Activated CD4-positive, CD25-positive, alpha-beta regulatory T cell treated with anti-CD3 and anti-CD28 coated beads, Interleukin-2, amount 50 U/mL, for 24 hours (primary cell): ENCODE measurements at regions not wholly inside any gene's neighbourhood (a gene's known extent, or its start where the extent isn't known, plus 50 kb on each side); places are given as distances from the start of the nearest gene placed in this dataset.

Source experiments
- ATAC-seq, 2 donors: fragments of 150-1000 bp; cut with Tn5 transposase; one replicate each; pipeline ENCODE4 v1.10.0; 2021; ENCODE audit warnings: mild to moderate bottlenecking in 1 of 2, moderate library complexity in 1 of 2

- ATAC-seq: no peak
Measured at GRCh38 chr21:18460979-18461378, 57.4 kb upstream of the TMPRSS15 start.

DNA sequence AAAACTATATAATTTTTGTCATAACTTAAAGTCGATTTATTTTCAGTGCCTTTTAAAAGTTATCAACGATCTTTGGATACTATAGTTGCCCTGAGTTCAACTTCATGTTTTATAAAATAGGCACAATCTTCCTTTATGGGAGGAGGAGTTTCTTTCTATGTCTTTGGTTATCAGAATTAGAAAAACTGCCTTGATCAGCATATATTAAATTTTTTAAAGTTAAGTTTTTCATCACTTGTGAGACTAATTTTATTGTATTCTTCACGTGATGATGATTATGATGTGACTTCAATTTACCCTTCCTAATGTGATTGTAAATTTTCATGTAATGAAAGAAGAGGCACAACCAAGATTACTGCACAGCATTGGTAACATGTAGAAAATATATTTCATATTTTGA lies 58.2 kb upstream of the TMPRSS15 start:
- ATAC-seq: no peak

- ATAC-seq: no peak
Measured at GRCh38 chr21:18467715-18468114, 64.1 kb upstream of the TMPRSS15 start.

GRCh38 chr21:18468790-18469189 lies 65.2 kb upstream of the TMPRSS15 start:
- ATAC-seq: no peak

DNA sequence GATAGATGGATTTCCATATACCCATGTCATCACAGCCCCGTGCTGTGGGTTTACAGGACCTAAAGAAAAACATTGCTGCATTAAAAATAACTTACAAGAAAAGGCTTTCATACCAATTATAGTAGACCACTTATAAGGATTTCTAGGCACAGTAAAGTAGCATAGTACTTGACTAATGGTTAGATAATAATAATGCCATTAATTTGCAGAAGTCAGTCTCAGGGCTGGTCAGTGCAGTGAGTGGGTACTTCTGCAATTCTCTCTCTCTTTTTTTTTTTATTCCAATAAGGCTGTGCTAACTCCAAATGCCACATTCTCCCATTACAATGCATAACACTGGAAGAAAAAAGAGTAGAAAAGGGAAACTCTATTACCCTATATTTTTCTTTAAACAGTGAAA lies 73.1 kb upstream of the TMPRSS15 start:
- no peak for ATAC-seq

DNA sequence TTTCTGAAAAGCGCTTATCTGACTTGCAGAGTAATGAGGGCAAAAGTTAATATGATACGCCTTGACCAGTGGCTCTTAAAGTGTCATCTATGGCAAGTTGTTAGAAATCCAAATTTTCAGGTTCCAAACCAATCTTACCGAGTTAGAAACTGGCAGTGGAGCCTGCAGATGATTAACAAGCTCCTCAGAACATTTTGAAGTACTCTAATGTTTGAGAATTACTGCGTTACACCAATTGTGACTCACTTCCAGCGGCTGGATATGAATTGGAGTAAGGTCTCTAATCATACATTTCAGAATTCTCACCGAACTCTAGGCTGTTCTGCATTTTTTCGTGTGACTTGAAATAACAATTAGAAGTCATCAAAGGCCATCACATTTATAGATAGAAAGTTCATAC lies 73.5 kb upstream of the TMPRSS15 start:
- ATAC-seq: no peak

GRCh38 chr21:18478513-18478912 lies 74.9 kb upstream of the TMPRSS15 start:
- no peak for ATAC-seq

DNA sequence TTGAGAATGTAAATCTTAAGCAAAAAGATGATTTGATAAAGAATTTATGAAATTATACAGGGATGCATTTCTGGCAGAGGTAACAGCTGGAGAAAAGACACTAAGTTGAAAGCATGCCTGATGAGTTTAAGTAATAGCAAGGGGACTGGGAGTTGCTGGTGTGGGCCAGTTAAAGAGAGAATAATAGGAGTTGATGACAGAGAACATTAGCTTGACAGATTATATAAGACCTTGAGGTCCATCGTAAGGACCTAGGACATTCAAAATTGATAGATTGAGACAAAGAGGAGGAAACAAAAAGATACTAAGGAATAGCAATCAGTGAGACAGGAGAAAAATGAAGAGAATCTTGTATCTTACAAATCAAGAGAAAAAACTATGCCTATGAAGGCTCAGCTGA lies 84.7 kb upstream of the TMPRSS15 start:
- ATAC-seq: no peak

DNA sequence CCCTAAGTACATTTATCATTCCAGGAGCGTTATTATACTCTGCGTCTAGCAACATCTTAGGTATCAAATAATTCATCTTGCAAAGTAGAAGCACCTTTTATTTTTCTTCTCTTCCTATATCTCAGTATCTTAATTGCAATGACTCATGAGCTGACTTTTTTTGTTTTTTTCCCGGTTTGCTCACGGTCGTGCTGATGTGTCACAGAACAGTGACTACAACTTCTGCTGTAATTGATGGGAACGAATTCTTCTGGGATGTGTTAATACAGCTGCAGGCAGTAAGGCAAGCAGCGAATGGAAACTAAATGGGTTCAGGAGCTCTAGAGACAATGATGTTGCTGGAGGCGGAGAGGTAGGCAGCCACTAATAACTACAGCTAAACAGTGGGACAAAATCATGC lies 89.8 kb upstream of the TMPRSS15 start:
- no peak for ATAC-seq

GRCh38 chr21:18495523-18495922 lies 91.9 kb upstream of the TMPRSS15 start:
- ATAC-seq: no peak

DNA sequence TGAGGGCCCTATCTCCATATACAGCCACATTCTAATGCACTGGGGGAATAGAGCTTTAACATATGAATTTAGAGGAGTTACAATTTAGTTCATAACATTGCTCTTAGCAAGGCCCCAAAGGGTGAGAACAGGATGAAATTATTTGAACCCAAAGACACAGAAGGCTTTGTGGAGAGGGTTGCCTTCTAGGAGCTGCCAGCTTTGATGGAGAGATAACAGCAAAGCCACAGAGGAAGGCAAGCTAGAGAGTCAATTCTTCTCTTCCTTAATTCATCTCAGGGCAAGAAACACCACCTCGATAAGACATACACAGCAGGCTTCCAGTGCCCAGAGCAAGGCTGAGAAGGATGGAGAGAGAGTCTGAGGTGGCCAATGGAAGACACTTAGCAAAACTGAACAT lies 94.8 kb upstream of the TMPRSS15 start:
- no peak for ATAC-seq

GRCh38 chr21:18499761-18500376 lies 96.3 kb upstream of the TMPRSS15 start:
- ATAC-seq: no peak

DNA sequence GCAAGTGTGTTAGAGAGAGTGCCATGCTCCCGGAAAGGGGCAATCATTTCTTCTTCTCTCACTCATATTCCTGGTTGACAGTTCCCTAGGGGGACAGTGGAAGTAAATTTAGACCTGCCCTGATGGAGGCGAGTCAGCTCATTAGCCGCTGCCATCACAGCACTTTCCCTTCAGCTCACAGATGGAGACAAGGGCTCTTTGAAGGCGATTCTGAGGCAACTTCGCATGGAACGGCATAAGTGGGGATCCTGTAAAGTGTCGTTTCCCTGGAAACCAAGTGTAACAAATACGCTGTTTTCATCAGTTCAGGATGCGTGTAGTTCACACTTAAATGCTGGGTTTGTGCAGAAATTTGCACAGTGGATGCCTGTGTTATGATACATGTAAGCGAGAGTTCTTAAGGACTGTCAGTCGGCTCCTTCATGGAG lies 114.5 kb upstream of the TMPRSS15 start:
- no peak for ATAC-seq

GRCh38 chr21:18521204-18521603 lies 117.6 kb upstream of the TMPRSS15 start:
- ATAC-seq: no peak

DNA sequence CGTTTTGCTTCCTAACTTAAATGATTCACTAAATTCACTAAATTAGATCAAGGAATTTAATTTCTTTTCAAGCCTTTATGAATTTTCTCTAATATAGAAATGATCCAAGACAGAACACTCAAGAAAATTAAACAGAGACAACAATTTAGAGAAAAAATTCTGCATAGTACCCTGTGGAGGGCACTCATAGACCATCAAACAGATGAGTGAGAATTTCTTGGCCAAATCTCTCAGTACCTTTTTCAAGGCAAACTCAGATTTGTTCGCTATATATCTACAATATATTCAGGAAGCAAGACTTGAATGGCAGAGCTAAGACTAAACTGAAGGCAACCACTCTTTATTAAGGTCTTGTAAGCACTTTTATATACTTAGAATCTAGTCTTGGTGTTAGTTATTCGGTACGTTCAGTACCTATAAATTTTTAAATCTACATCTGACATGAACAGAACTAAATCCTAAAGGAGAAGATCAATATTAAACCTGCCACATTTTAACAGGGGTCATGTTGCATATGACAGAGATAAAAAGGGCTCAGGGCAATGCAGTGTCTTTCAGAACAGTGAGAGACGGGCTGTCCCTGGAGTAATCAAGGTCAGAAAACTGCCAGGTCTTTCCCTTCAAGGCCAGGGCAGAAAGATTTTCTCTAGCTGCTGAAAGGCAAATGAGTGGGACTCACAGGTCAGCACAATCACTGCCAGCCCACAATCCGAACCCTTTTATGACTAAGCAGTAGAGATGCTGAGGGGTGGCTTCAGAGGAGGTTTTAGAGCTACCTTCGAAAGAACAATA lies 118.8 kb upstream of the TMPRSS15 start:
- no peak for ATAC-seq

- no peak for ATAC-seq
Measured at GRCh38 chr21:18524097-18524880, 120.7 kb upstream of the TMPRSS15 start.

DNA sequence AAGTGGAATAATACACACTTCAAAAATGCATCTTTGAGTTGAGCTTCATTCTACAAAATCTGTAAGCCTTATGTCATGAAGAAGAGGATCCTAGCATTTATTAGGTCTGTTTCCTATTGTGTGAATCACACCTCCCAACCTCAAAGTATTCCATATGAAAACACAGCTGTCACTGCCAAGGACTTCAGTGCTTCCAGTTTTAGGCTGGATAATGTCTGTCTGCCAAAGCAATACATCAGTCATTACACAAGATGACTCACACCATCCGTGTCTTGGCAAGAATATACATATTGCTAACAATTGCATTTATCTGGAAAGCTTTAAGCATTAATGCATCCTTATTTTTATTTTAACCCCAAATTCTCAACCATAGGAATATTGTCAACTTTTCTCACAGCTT lies 125.7 kb upstream of the TMPRSS15 start:
- ATAC-seq: no peak

DNA sequence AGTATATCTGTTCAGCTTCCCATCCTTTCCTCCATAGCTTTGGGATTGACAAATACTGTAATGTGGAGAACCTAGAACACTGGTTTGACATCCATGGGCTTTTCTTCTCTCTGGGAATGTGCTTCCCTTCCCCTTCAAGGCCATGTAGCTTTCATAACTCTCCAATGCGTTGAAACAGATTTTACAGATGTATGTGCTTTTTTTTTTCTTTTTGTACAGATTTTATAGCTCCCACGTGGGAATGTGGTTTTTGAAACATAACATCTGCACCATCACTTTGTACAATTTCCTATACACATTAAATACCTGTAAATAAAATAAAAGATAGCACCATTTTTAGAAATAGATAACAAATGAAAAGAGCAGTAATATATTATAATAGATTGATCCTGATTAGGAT lies 138.5 kb upstream of the TMPRSS15 start:
- no peak for ATAC-seq

- ATAC-seq: no peak
Measured at GRCh38 chr21:18545908-18546307, 142.3 kb upstream of the TMPRSS15 start.

DNA sequence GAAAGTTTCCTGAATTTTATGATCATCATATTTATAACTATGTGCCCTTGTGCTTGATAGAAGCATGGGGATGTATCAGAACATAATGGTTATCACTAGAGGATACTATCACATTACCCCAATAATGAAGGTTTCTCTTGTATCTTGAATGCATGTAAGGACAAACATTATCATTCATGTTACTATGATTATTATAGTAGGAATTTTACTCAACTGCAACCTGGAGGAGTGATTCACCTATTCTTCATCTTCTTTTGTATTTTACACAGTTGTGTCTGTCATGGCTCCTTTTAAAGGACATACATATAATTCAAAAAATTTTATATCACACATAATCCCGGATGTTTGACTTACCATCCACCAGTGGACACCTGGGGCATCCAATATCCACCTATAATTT lies 143.8 kb upstream of the TMPRSS15 start:
- no peak for ATAC-seq

GRCh38 chr21:18548249-18548648 lies 144.7 kb upstream of the TMPRSS15 start:
- ATAC-seq: no peak

- ATAC-seq: no peak
Measured at GRCh38 chr21:18549214-18549905, 145.8 kb upstream of the TMPRSS15 start.

DNA sequence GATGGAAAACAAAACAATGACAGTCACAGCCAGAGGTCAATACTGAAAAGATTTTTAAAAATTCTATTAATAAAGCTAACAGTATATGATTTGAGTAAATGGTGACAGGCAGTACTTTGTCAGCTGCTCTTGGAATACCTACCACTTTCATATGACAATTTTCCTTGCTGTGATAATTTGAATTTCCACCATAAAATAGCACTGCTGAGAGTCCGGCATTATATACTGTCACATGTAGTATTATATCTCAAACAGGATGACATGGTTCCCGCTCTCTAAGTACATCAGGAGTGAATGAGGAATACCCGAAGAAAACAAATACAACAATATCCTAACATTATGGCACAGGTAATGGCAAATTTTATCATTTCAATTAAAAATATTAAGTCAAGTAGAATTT lies 146.8 kb upstream of the TMPRSS15 start:
- ATAC-seq: no peak
